Type B pancreatic cell (in vitro differentiated cells): ENCODE measurements at regions not wholly inside any gene's neighbourhood (a gene's known extent, or its start where the extent isn't known, plus 50 kb on each side); places are given as distances from the start of the nearest gene placed in this dataset.
"Not testable (repeated sequence)": the region's sequence is repeated elsewhere in the genome, so short reads cannot be mapped to it uniquely, and the experiment has no call there.

ENCODE experiments used
- DNase-seq: peaks from one replicate; pipeline ENCODE4 v3.0.0; 2021; ENCODE audit warnings: mixed read lengths; ENCODE audit not compliant: unreplicated experiment; ENCODE audit errors: extremely low spot score
- H3K27ac Mint-ChIP-seq: 2 replicates; pipeline ENCODE4 v1.8.0; 2021; ENCODE audit warnings: mild to moderate bottlenecking, mixed read lengths
- H3K27me3 Mint-ChIP-seq: 2 replicates; pipeline ENCODE4 v1.8.0; 2021; ENCODE audit warnings: mixed read lengths
- H3K36me3 Mint-ChIP-seq: 2 replicates; pipeline ENCODE4 v1.8.0; 2021; ENCODE audit warnings: mixed read lengths
- H3K4me1 Mint-ChIP-seq: one replicate; pipeline ENCODE4 v1.8.0; 2021; ENCODE audit warnings: mixed read lengths; ENCODE audit not compliant: unreplicated experiment
- H3K4me3 Mint-ChIP-seq: 2 replicates; pipeline ENCODE4 v1.8.0; 2021; ENCODE audit warnings: mild to moderate bottlenecking, mixed read lengths
- H3K9me3 Mint-ChIP-seq: 2 replicates; pipeline ENCODE4 v1.8.0; 2021; ENCODE audit warnings: mixed read lengths
- TF ChIP-seq, protein P1 (sequence below): fragments of 200-600 bp; sonication (generic); conservative IDR thresholded peaks from 2 replicates; pipeline ENCODE4 v1.5.0; 2021; ENCODE audit warnings: antibody characterized with exemption, mild to moderate bottlenecking

- Mint-ChIP-seq H3K27me3 (no peaks in the 10 kb centered on the region), H3K9me3 (peaks cover 8% of the 10 kb centered on the region), H3K27ac (no peak overlapping the region), H3K4me3 (no peak overlapping the region), H3K4me1 (no peaks in the 10 kb centered on the region), H3K36me3 (peaks cover 10% of the 10 kb centered on the region)
- TF ChIP-seq, protein P1, sequence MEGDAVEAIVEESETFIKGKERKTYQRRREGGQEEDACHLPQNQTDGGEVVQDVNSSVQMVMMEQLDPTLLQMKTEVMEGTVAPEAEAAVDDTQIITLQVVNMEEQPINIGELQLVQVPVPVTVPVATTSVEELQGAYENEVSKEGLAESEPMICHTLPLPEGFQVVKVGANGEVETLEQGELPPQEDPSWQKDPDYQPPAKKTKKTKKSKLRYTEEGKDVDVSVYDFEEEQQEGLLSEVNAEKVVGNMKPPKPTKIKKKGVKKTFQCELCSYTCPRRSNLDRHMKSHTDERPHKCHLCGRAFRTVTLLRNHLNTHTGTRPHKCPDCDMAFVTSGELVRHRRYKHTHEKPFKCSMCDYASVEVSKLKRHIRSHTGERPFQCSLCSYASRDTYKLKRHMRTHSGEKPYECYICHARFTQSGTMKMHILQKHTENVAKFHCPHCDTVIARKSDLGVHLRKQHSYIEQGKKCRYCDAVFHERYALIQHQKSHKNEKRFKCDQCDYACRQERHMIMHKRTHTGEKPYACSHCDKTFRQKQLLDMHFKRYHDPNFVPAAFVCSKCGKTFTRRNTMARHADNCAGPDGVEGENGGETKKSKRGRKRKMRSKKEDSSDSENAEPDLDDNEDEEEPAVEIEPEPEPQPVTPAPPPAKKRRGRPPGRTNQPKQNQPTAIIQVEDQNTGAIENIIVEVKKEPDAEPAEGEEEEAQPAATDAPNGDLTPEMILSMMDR = no peak
- DNase-seq = no peak
These were observed 128.8 kb upstream of the NR2F2 start for GRCh38 chr15:96201696-96202095.

DNA sequence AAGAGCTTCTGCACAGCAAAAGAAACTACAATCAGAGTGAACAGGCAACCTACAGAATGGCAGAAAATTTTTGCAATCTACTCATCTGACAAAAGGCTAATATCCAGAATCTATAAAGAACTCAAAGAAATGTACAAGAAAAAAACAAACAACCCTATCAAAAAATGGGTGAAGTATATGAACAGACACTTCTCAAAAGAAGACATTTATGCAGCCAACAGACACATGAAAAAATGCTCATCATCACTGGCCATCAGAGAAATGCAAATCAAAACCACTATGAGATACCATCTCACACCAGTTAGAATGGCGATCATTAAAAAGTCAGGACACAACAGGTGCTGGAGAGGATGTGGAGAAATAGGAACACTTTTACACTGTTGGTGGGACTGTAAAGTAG, 124.9 kb upstream of the NR2F2 start:
- H3K4me1 Mint-ChIP-seq = peaks cover 17% of the 10 kb centered on the region
- not testable (repeated sequence) for H3K27ac Mint-ChIP-seq, DNase-seq, H3K36me3 Mint-ChIP-seq, H3K9me3 Mint-ChIP-seq, H3K4me3 Mint-ChIP-seq, H3K27me3 Mint-ChIP-seq

GRCh38 chr15:96207377-96208006, 123.0 kb upstream of the NR2F2 start:
- Mint-ChIP-seq H3K27ac (peak overlapping the region; percentile 12), H3K27me3 (no peaks in the 10 kb centered on the region)

DNA sequence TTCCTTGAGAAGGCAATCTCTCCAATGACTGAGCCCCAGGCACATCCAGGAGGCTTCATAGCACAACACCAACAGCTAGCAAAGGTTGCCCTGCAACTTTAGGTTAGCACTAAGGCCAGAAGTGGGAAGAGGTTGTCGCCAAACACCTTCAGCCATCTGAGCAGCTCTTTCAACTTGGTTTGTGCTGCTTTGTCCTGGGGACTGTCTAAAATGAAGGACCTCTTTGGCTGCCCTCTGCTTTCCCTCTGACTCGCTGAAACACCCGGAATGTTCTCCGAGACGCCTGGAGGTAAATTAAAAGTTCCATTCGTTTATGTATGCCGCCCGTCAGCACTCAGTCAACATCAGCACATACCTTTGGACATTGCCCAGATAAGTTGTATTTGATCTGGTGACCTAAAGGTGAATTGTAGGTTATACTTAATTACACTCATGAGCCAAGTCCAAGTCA, 121.2 kb upstream of the NR2F2 start:
- H3K36me3 Mint-ChIP-seq = peaks cover 5% of the 10 kb centered on the region
- H3K4me3 Mint-ChIP-seq = peak overlapping the region; percentile 57
- no peak for DNase-seq
- H3K9me3 Mint-ChIP-seq = peaks cover 9% of the 10 kb centered on the region
- TF ChIP-seq, protein P1 = no peak
- H3K27ac Mint-ChIP-seq = peak overlapping the region; percentile 87
- peaks cover 17% of the 10 kb centered on the region for H3K4me1 Mint-ChIP-seq
- no peaks in the 10 kb centered on the region for H3K27me3 Mint-ChIP-seq

More at GRCh38 chr15:96207377-96208006, 123.0 kb upstream of the NR2F2 start:
- no peak for DNase-seq
- TF ChIP-seq, protein P1 = no peak
- Mint-ChIP-seq H3K36me3 (peaks cover 5% of the 10 kb centered on the region), H3K4me1 (peaks cover 17% of the 10 kb centered on the region), H3K4me3 (no peak overlapping the region), H3K9me3 (peaks cover 9% of the 10 kb centered on the region)

DNA sequence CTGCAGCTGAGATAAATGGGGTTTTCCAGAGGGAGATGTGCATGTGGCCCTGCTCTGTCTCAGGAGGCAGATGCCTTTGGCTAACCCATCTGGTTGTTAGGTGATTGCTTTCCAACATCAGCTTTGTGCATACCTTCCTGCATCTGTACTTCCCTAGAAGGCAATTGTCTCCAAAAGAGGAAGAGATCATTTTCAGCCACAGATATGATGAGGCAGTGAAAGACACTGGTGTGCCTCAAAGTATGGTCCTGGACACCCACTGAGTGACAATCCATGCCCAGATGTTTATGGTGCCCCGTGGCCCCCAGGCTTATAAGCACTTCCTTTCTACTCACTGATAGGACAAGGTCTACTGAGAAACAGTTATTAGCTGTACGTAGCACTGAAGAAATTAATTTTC, 117.5 kb upstream of the NR2F2 start:
- H3K4me3 Mint-ChIP-seq = no peak overlapping the region
- peaks cover 11% of the 10 kb centered on the region for H3K4me1 Mint-ChIP-seq
- no peak overlapping the region for H3K27ac Mint-ChIP-seq
- peaks cover 8% of the 10 kb centered on the region for H3K36me3 Mint-ChIP-seq
- H3K9me3 Mint-ChIP-seq = peaks cover 9% of the 10 kb centered on the region
- no peaks in the 10 kb centered on the region for H3K27me3 Mint-ChIP-seq
- DNase-seq = no peak
- TF ChIP-seq, protein P1 = no peak

DNA sequence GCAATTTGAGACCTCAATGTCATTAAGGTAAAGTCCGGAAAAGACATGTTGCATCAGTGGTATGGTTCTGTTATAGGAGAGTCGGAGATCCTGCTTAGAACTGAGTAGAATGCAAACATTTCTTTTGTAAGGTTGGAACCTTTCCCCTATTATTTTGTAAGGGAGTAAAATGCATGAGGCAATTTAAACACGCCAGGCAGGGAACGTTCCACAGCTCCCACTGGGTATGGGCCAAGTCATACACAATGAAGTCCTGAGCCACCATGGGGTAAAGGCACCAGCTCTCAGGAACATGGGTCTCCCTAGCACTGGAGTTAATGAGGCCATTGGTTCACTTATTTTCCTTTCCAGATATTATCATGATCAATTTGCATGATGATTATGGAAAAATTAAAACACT, 116.6 kb upstream of the NR2F2 start:
- H3K4me3 Mint-ChIP-seq = no peak overlapping the region
- H3K27me3 Mint-ChIP-seq = peaks cover 2% of the 10 kb centered on the region
- H3K36me3 Mint-ChIP-seq = peaks cover 12% of the 10 kb centered on the region
- TF ChIP-seq, protein P1 = no peak
- H3K9me3 Mint-ChIP-seq = peaks cover 9% of the 10 kb centered on the region
- no peak overlapping the region for H3K27ac Mint-ChIP-seq
- DNase-seq = no peak
- H3K4me1 Mint-ChIP-seq = peaks cover 18% of the 10 kb centered on the region

DNA sequence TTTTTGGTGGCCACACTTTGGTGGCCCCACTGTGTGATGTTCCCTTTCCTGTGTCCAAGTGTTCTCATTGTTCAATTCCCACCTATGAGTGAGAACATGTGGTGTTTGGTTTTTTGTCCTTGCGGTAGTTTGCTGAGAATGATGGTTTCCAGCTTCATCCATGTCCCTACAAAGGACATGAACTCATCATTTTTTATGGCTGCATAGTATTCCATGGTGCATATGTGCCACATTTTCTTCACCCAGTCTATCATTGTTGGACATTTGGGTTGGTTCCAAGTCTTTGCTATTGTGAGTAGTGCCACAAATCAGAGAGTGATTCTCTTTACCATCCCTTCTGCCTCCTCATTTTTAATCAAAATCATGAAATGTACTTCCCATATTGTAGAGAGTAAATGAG, 114.0 kb upstream of the NR2F2 start:
- H3K9me3 Mint-ChIP-seq, DNase-seq, H3K4me3 Mint-ChIP-seq, H3K27ac Mint-ChIP-seq, H3K27me3 Mint-ChIP-seq: not testable (repeated sequence)
- Mint-ChIP-seq H3K36me3 (peaks cover 16% of the 10 kb centered on the region), H3K4me1 (peaks cover 31% of the 10 kb centered on the region)
